ENCODE measurements at regions not wholly inside any gene's neighbourhood (a gene's known extent, or its start where the extent isn't known, plus 50 kb on each side); places are given as distances from the start of the nearest gene placed in this dataset.
"Not testable (repeated sequence)": the region's sequence is repeated elsewhere in the genome, so short reads cannot be mapped to it uniquely, and the experiment has no call there.

DNA sequence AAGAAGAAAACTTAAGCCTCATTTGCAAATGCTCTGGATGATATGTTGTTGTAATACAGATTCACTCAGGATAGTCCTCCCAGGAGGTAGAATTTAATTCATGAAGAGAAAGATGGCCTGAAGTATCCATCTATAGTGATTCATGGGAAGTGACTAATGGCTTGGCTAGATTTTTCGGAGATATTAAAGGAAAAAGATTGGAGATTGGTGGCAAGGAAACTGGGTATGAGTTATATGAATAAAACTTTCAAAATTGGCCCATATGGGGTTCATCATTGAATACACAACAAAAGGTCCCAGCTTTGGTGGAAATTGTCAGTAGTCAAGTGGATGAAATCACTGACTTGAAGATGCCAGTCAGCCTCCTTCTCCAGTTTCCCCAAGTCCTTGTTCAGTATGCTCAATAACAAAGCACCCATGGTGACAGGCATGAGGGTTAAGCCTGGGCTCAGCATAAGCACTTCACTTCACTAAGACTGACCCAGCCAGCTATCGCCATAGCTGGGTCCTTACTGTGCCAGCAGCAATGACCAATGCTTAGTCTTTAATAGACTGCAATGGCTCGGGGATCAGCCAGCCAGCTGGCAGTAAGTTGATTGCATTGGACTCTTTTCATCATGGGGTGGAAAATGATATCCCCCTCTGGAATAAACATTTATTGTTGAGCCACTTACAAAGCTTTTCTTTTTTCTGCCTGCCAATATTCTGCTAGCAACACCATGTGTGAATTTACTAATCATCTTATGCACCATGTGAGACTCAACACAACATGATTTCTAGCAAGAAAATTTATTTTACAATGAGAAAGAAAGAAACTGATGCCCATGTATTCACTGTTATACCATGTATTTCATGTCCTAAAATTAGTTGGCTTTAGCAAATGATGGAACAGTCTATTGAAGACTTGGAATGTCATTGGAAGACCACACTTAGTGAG, 176.6 kb upstream of the TACR1 start (continued):
- TF ChIP-seq, protein P1, sequence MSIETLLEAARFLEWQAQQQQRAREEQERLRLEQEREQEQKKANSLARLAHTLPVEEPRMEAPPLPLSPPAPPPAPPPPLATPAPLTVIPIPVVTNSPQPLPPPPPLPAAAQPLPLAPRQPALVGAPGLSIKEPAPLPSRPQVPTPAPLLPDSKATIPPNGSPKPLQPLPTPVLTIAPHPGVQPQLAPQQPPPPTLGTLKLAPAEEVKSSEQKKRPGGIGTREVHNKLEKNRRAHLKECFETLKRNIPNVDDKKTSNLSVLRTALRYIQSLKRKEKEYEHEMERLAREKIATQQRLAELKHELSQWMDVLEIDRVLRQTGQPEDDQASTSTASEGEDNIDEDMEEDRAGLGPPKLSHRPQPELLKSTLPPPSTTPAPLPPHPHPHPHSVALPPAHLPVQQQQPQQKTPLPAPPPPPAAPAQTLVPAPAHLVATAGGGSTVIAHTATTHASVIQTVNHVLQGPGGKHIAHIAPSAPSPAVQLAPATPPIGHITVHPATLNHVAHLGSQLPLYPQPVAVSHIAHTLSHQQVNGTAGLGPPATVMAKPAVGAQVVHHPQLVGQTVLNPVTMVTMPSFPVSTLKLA (conservative IDR thresholded peaks at IDR 0.05), result no peak
- TF ChIP-seq TBP (optimal IDR thresholded peaks at IDR 0.05; ENCODE audit: low read depth, low read length) (no peak), ARID2 (IDR thresholded peaks at IDR 0.05) (no peak), RBM14 (IDR thresholded peaks at IDR 0.05; ENCODE audit: borderline replicate concordance, insufficient read depth, low read depth, low read length) (no peak), ZNF644 (tag; IDR thresholded peaks at IDR 0.05; ENCODE audit: low read depth) (no peak)

DNA sequence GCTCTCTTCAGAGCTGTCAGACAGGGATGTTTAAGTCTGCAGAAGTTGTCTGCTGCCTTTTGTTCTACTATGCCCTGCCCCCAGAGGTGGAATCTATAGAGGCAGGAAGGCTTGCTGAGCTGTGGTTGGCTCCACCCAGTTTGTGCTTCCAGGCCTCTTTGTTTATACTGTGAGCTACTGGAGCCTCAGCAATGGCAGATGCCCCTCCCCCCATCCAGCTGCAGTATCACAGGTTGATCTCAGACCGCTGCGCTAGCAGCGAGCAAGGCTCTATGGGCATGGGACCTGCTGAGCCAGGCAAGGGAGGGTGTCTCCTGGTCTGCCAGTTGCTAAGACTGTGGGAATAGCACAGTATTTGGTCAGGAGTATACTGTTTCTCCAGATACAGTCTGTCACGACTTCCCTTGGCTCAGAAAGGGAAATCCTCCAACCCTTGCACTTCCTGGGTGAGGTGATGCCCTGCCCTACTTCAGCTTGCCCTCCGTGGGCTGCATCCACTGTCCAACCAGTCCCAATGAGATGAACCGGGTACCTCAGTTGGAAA, 175.2 kb upstream of the TACR1 start:
- DNase-seq (ENCODE audit: extremely low read depth in 1 of 4, low spot score in 3 of 4), result peak in 1 of 4 experiments; percentile 27
- intact Hi-C loops (cut with micrococcal nuclease); H3K36me3 ChIP-seq (ENCODE audit: control insufficient read depth, insufficient read depth, low read length); H3K9ac ChIP-seq (ENCODE audit: insufficient read depth in 1 of 2, low read depth in 2 of 2, low read length in 2 of 2); H3K27ac ChIP-seq (ENCODE audit: extremely low read depth, low read depth, low read length); H3K4me3 ChIP-seq; in situ Hi-C loops (cut with MboI); FAIRE-seq; CTCF ChIA-PET (ENCODE audit: low intra/inter-chr PET ratio); H2AFZ ChIP-seq (ENCODE audit: low read depth, low read length); H3K4me1 ChIP-seq (replicated peaks in 1 of 2; ENCODE audit: control insufficient read depth in 2 of 2, insufficient read depth in 2 of 2, low read length in 2 of 2); H3K79me2 ChIP-seq (ENCODE audit: control insufficient read depth, insufficient read depth, low read length); H4K20me1 ChIP-seq (replicated peaks; ENCODE audit: control insufficient read depth, insufficient read depth, low read length); H3K9me1 ChIP-seq (ENCODE audit: control insufficient read depth, insufficient read depth, low read length); H3K4me2 ChIP-seq (ENCODE audit: insufficient read depth, low read length); BruUV-seq (replicated peaks); H3K27me3 ChIP-seq (ENCODE audit: control insufficient read depth in 2 of 2, insufficient read depth in 2 of 2, low read length in 2 of 2); POLR2A ChIA-PET; H3K9me3 ChIP-seq (replicated peaks; ENCODE audit: control insufficient read depth, insufficient read depth, low read depth, low read length): not testable (repeated sequence)
- peak; percentile 66 for ATAC-seq
- WGBS (ENCODE audit: insufficient coverage, low coverage, missing lambda C conversion rate), result 0% methylated on average over 6 of the region's 6 CpGs

All from K562 (cell line).